Liver (tissue), 3 donors: ENCODE measurements at regions not wholly inside any gene's neighbourhood (a gene's known extent, or its start where the extent isn't known, plus 50 kb on each side); places are given as distances from the start of the nearest gene placed in this dataset.
"Not testable (repeated sequence)": the region's sequence is repeated elsewhere in the genome, so short reads cannot be mapped to it uniquely, and the experiment has no call there.

Source experiments
- CTCF ChIP-seq: fragments of 150-350 bp; IDR thresholded peaks from 2 replicates; pipeline ENCODE4 v1.5.1; 2017; ENCODE audit warnings: improper control_type of control experiment, low read depth, low read length; ENCODE audit not compliant: missing input control
- SP1 ChIP-seq: IDR thresholded peaks from 2 replicates; pipeline ENCODE4 v1.6.1; 2018; ENCODE audit warnings: antibody characterized with exemption, mild to moderate bottlenecking
- donor health status: healthy.
- donor health status: healthy.

GRCh38 chr22:10708175-10708574, 4819.8 kb upstream of the OR11H1 start:
- not testable (repeated sequence) for TF ChIP-seq CTCF, SP1
